Nephron progenitor cell (in vitro differentiated cells): ENCODE measurements at regions not wholly inside any gene's neighbourhood (a gene's known extent, or its start where the extent isn't known, plus 50 kb on each side); places are given as distances from the start of the nearest gene placed in this dataset.

ENCODE experiments used
- DNase-seq: peaks from one replicate; pipeline ENCODE4 v3.0.0; 2021
- H3K27ac Mint-ChIP-seq: 2 replicates; pipeline ENCODE4 v1.8.0; 2021; ENCODE audit warnings: mild to moderate bottlenecking, moderate library complexity, mixed read lengths
- H3K27me3 Mint-ChIP-seq: 2 replicates; pipeline ENCODE4 v1.8.0; 2021; ENCODE audit warnings: mild to moderate bottlenecking, low read depth, mixed read lengths; ENCODE audit not compliant: poor library complexity
- H3K36me3 Mint-ChIP-seq: 2 replicates; pipeline ENCODE4 v1.8.0; 2021; ENCODE audit warnings: low read depth, mixed read lengths
- H3K4me1 Mint-ChIP-seq: 2 replicates; pipeline ENCODE4 v1.8.0; 2021; ENCODE audit warnings: mixed read lengths
- H3K4me3 Mint-ChIP-seq: 2 replicates; pipeline ENCODE4 v1.8.0; 2021; ENCODE audit warnings: mild to moderate bottlenecking, moderate library complexity, mixed read lengths
- H3K9me3 Mint-ChIP-seq: 2 replicates; pipeline ENCODE4 v1.8.0; 2021; ENCODE audit warnings: mild to moderate bottlenecking, moderate library complexity, mixed read lengths
- CTCF ChIP-seq: fragments of 200-600 bp; sonication (generic); IDR thresholded peaks from 2 replicates; pipeline ENCODE4 v1.5.0; 2021; ENCODE audit warnings: antibody characterized with exemption

DNA sequence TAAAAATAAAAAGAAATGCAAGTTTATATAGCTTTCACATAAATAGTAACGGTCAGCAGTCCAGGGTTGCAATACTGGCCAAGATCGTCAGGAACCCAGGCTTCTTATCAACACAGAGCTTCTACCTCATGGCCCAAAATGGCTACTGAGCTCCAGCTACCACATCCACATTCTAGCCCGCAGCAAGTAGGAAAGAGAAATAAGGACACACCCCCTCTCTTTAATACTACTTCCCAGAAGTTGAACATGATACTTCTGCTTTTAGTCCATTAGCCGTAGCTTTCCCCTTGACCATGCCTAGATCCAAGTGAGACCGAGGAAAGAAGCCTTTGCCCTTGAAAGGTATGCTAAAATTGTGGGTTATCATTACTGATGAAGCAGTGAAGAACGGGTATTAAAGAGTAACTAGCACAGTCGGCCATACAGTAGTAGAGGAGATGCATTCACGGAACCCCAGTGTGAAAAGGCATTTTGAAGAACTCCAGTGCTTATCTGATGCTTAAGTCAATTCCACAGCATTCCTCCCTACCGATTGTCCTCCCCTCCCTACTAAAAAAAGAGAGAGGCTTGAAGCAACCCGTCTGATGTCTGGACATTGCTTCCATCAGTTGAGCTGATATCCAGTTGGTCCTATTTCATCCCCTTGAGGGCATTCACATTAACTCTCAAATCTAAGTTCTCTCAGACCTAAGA, 226.9 kb upstream of the RREB1 start:
- Mint-ChIP-seq H3K4me3 (no peak overlapping the region), H3K27ac (peak overlapping the region; percentile 76), H3K27me3 (no peaks in the 10 kb centered on the region), H3K4me1 (peaks cover 45% of the 10 kb centered on the region), H3K36me3 (no peaks in the 10 kb centered on the region), H3K9me3 (no peaks in the 10 kb centered on the region)
- no peak for TF ChIP-seq CTCF
- DNase-seq = no peak

DNA sequence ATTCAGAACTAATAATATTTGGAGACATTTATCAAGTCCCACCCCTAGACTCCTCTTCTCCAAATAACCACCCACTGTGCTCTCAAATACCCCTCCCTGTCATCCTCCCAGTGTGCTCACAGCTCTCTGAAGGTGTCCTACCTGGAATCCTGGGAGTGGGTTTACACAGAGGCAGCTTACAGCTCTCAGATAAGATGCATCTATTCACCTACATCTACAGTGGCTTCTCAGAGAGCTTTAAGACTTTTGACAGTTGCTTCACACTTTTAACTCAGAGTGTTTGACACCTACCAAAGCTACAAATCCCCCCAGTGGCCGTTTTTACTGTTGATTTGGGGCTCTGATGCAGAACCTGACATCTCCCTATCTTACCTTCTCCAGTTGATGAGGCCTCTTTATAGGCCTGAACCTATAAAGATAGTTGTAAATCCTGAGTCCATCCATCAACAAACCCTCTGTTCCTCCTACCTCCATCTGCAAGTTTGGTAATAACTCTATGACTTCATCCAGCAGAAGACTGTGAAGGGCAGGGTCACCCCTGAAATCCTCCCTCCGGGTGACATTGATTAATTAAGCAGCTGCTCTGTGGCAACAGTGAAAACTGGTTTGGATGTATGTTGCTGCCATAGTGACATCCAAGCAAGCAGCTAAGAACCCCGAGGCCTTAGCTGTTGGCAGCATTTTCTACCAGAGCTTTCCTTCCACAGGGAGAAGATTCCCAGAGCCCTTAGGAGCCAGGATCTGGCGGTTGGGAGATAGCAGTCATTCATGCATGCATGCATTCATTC, 226.1 kb upstream of the RREB1 start:
- Mint-ChIP-seq H3K27me3 (peaks cover 4% of the 10 kb centered on the region), H3K9me3 (no peaks in the 10 kb centered on the region), H3K36me3 (no peaks in the 10 kb centered on the region), H3K27ac (peak overlapping the region; percentile 76), H3K4me3 (no peak overlapping the region), H3K4me1 (peaks cover 52% of the 10 kb centered on the region)
- no peak for TF ChIP-seq CTCF
- DNase-seq = no peak

DNA sequence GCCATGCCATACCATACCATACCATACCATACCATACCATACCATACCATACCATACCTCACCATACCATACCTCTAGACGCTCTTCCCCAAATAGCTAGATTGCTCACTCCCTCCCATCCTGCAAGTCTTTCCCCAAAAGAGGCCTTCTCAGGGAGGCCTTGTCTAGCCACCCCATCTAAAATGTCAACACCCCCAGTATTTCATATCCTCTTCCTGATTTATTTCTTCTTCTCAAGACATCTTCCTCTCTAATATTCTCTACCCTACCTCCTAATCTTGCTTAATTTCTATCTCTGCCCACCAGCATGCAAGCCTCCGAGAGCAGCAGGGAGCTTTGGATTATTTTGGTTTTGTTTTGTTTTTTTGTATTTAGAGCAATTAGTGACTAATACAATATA, 225.2 kb upstream of the RREB1 start:
- Mint-ChIP-seq H3K27ac (no peak overlapping the region), H3K36me3 (no peaks in the 10 kb centered on the region)

GRCh38 chr6:6883011-6883410, 224.8 kb upstream of the RREB1 start:
- no peak overlapping the region for H3K27ac Mint-ChIP-seq
- H3K36me3 Mint-ChIP-seq = no peaks in the 10 kb centered on the region
- no peak for DNase-seq
- no peak for TF ChIP-seq CTCF
- no peak overlapping the region for H3K4me3 Mint-ChIP-seq
- no peaks in the 10 kb centered on the region for H3K9me3 Mint-ChIP-seq
- H3K27me3 Mint-ChIP-seq = peaks cover 6% of the 10 kb centered on the region
- peaks cover 61% of the 10 kb centered on the region for H3K4me1 Mint-ChIP-seq

More for the DNA sequence above, 225.2 kb upstream of the RREB1 start:
- Mint-ChIP-seq H3K27me3 (peaks cover 6% of the 10 kb centered on the region), H3K4me3 (no peak overlapping the region), H3K4me1 (peaks cover 61% of the 10 kb centered on the region), H3K9me3 (no peaks in the 10 kb centered on the region)
- no peak for DNase-seq
- TF ChIP-seq CTCF = no peak

- no peaks in the 10 kb centered on the region for H3K36me3 Mint-ChIP-seq
- no peaks in the 10 kb centered on the region for H3K9me3 Mint-ChIP-seq
Observed at GRCh38 chr6:6884193-6884627, 223.6 kb upstream of the RREB1 start.

More at GRCh38 chr6:6884193-6884627, 223.6 kb upstream of the RREB1 start:
- H3K4me3 Mint-ChIP-seq = no peak overlapping the region
- no peak for TF ChIP-seq CTCF
- no peak overlapping the region for H3K27ac Mint-ChIP-seq
- H3K4me1 Mint-ChIP-seq = peaks cover 56% of the 10 kb centered on the region
- DNase-seq = no peak
- peaks cover 8% of the 10 kb centered on the region for H3K27me3 Mint-ChIP-seq
